IMR-90 (cell line): ENCODE measurements at regions not wholly inside any gene's neighbourhood (a gene's known extent, or its start where the extent isn't known, plus 50 kb on each side); places are given as distances from the start of the nearest gene placed in this dataset.

ENCODE experiments used
- ATAC-seq: fragments of 200-7000 bp; cut with Tn5 transposase; 2 replicates; pipeline ENCODE4 v1.9.1; 2020; ENCODE audit warnings: low read depth, mild to moderate bottlenecking, moderate library complexity
- BruUV-seq: library from RNA; stranded (reverse); fragments of 400-500 nt; replicated peaks from 2 replicates; lab custom pipeline; 2021; lab: Mats Ljungman, UMichigan
- CTCF ChIA-PET: fragments of 300-600 bp; formaldehyde crosslinking; extraction: SDS; loops from one replicate; lab custom pipeline; 2021; ENCODE audit warnings: antibody characterized with exemption; lab: Yijun Ruan, JAX
- POLR2A ChIA-PET: fragments of 300-600 bp; sonication (Branson Sonifier 250); formaldehyde crosslinking; loops from one replicate; lab custom pipeline; 2022; ENCODE audit warnings: antibody characterized with exemption; ENCODE audit not compliant: unreplicated experiment; lab: Charles Lee
- DNase-seq: peaks from one replicate; pipeline ENCODE4 v3.0.0; 2013
- H2AFZ ChIP-seq: replicated peaks from 2 replicates; pipeline ENCODE3; 2013; ENCODE audit warnings: low read length, mild to moderate bottlenecking; ENCODE audit not compliant: poor library complexity
- H2AK5ac ChIP-seq: 2 replicates; pipeline ENCODE4 v1.6.1; 2013; ENCODE audit warnings: low read depth, low read length, inconsistent platforms
- H2AK9ac ChIP-seq: replicated peaks from 2 replicates; pipeline ENCODE3; 2013; ENCODE audit warnings: mild to moderate bottlenecking, low read depth, low read length, moderate library complexity; ENCODE audit not compliant: poor library complexity
- H2BK120ac ChIP-seq: 2 replicates; pipeline ENCODE4 v1.6.1; 2013; ENCODE audit warnings: low read depth, low read length, inconsistent platforms
- H2BK15ac ChIP-seq: 3 replicates; pipeline ENCODE4 v1.6.1; 2013; ENCODE audit warnings: low read depth, low read length, inconsistent platforms
- H2BK20ac ChIP-seq: 2 replicates; pipeline ENCODE4 v1.6.1; 2013; ENCODE audit warnings: low read depth, mild to moderate bottlenecking, inconsistent platforms, low read length, moderate library complexity
- H2BK5ac ChIP-seq: 2 replicates; pipeline ENCODE4 v1.6.1; 2013; ENCODE audit warnings: mild to moderate bottlenecking, low read depth, low read length, inconsistent platforms; ENCODE audit not compliant: poor library complexity, severe bottlenecking
- H3K14ac ChIP-seq: replicated peaks from 2 replicates; pipeline ENCODE4 v1.6.1; 2013; ENCODE audit warnings: low read depth, low read length, inconsistent platforms
- H3K18ac ChIP-seq: 2 replicates; pipeline ENCODE4 v1.6.1; 2013; ENCODE audit warnings: low read depth, low read length, control low read depth
- H3K23ac ChIP-seq: 2 replicates; pipeline ENCODE4 v1.6.1; 2013; ENCODE audit warnings: low read depth, low read length, inconsistent platforms
- H3K27ac ChIP-seq: 2 replicates; pipeline ENCODE4 v1.5.1; 2013; ENCODE audit warnings: mild to moderate bottlenecking, control low read depth, low read length; ENCODE audit not compliant: insufficient read depth
- H3K27me3 ChIP-seq: 2 replicates; pipeline ENCODE4 v1.6.1; 2013; ENCODE audit warnings: low read length; ENCODE audit not compliant: control insufficient read depth, insufficient read depth
- H3K36me3 ChIP-seq: 2 replicates; pipeline ENCODE4 v1.6.1; 2013; ENCODE audit warnings: low read length, mixed read lengths; ENCODE audit not compliant: control insufficient read depth, insufficient read depth
- H3K4ac ChIP-seq: 2 replicates; pipeline ENCODE4 v1.6.1; 2013; ENCODE audit warnings: low read depth, low read length, inconsistent platforms
- H3K4me1 ChIP-seq: 2 replicates; pipeline ENCODE4 v1.6.1; 2013; ENCODE audit warnings: low read length, mixed read lengths; ENCODE audit not compliant: control insufficient read depth, insufficient read depth
- H3K4me2 ChIP-seq: 2 replicates; pipeline ENCODE4 v1.6.1; 2013; ENCODE audit warnings: low read depth, mild to moderate bottlenecking, control low read depth, low read length, moderate library complexity
- H3K4me3 ChIP-seq: 2 replicates; pipeline ENCODE4 v1.5.1; 2013; ENCODE audit warnings: low read depth, mild to moderate bottlenecking, control low read depth, low read length, moderate library complexity; ENCODE audit not compliant: insufficient read depth
- H3K56ac ChIP-seq: 2 replicates; pipeline ENCODE4 v1.6.1; 2013; ENCODE audit warnings: low read length, inconsistent platforms; ENCODE audit not compliant: insufficient read depth; ENCODE audit errors: extremely low read depth
- H3K79me1 ChIP-seq, 2 experiments: 2 replicates each; pipeline ENCODE4 v1.6.1; 2013; ENCODE audit warnings: low read length in 2 of 2, inconsistent platforms in 1 of 2, low read depth in 1 of 2
- H3K9ac ChIP-seq: 2 replicates; pipeline ENCODE4 v1.6.1; 2013; ENCODE audit warnings: low read depth, low read length, control low read depth
- H3K9me1 ChIP-seq: 2 replicates; pipeline ENCODE4 v1.6.1; 2013; ENCODE audit warnings: low read length, inconsistent platforms; ENCODE audit not compliant: insufficient read depth
- H3K9me3 ChIP-seq: 2 replicates; pipeline ENCODE4 v1.6.1; 2013; ENCODE audit warnings: low read length; ENCODE audit not compliant: control insufficient read depth, insufficient read depth
- H4K20me1 ChIP-seq: 2 replicates; pipeline ENCODE4 v1.6.1; 2013; ENCODE audit warnings: low read length, inconsistent platforms; ENCODE audit not compliant: insufficient read depth
- H4K5ac ChIP-seq: 2 replicates; pipeline ENCODE4 v1.6.1; 2013; ENCODE audit warnings: mild to moderate bottlenecking, low read depth, low read length, control low read depth
- H4K8ac ChIP-seq, 2 experiments: 2 replicates each; pipeline ENCODE4 v1.6.1; 2013; ENCODE audit warnings: low read depth in 2 of 2, low read length in 2 of 2, control low read depth in 1 of 2, inconsistent platforms in 1 of 2
- H4K91ac ChIP-seq: 2 replicates; pipeline ENCODE4 v1.6.1; 2013; ENCODE audit warnings: low read depth, low read length, inconsistent platforms; ENCODE audit not compliant: insufficient read depth
- MAFK ChIP-seq: IDR thresholded peaks from 2 replicates; pipeline ENCODE4 v1.6.1; 2012; ENCODE audit warnings: low read depth, low read length, improper control_type of control experiment
- SMC3 ChIP-seq: fragments of 150-350 bp; IDR thresholded peaks from 2 replicates; pipeline ENCODE4 v1.6.1; 2016; ENCODE audit warnings: low read depth, mild to moderate bottlenecking, antibody characterized with exemption, low read length, moderate library complexity
- dilution Hi-C: fragments of 300-500 bp; cut with HindIII; formaldehyde crosslinking; loops from one replicate; pipeline ENCODE4 v1.14.3; 2018; ENCODE audit warnings: low sequenced_read_pairs; ENCODE audit not compliant: unreplicated experiment
- in situ Hi-C: fragments of 300-500 bp; cut with MboI; formaldehyde crosslinking; loops from 3 replicates; pipeline ENCODE4 v1.14.3; 2019; ENCODE audit warnings: low sequenced_read_pairs, inconsistent platforms, mixed read lengths
- intact Hi-C: fragments of 100-400 bp; cut with micrococcal nuclease; formaldehyde crosslinking; loops from 2 replicates; pipeline ENCODE4 v1.10.0; 2022

DNA sequence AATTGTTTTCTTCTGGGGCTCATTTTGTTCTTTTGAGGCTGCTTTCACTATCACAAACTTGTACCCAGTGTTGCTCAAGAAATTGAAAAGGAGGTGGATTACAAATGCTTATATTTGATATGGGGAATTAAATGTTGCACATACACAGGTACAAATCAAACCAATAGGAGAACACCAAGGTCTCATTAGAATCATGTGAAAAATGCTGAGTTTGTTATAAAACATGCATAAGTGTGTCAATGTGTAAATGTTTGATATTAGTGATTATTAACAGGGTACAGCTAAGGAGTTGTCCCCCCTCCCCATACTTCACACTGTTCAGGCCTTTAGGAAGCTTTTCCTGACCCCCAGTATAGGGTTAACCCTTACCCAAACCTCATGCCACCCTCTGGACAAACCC lies 971.2 kb upstream of the SEL1L start:
- Histone ChIP-seq H2BK15ac (no peak overlapping the region), H3K36me3 (no peaks in the 10 kb centered on the region), H3K9me1 (no peaks in the 10 kb centered on the region), H2BK120ac (no peak overlapping the region), H2AK9ac (no peak overlapping the region), H3K9ac (no peak overlapping the region), H3K79me1 (no peaks in the 10 kb centered on the region), H2AFZ (no peak overlapping the region), H2BK20ac (no peak overlapping the region), H4K20me1 (no peaks in the 10 kb centered on the region), H2AK5ac (no peak overlapping the region), H3K27me3 (no peaks in the 10 kb centered on the region), H3K14ac (no peak overlapping the region), H4K8ac (no peak overlapping the region), H3K4ac (no peak overlapping the region), H3K18ac (no peak overlapping the region), H3K4me3 (no peak overlapping the region), H4K5ac (no peak overlapping the region), H2BK5ac (no peak overlapping the region), H3K27ac (no peak overlapping the region), H3K23ac (no peak overlapping the region), H3K9me3 (peaks cover 2% of the 10 kb centered on the region; the same call in 1 of the 2 replicates), H4K91ac (no peak overlapping the region), H3K4me1 (no peaks in the 10 kb centered on the region), H3K4me2 (no peak overlapping the region), H3K56ac (no peak overlapping the region)
- no peak for DNase-seq
- POLR2A ChIA-PET: no interaction called here
- no peak for ATAC-seq
- no peak for TF ChIP-seq SMC3
- TF ChIP-seq MAFK: peak; percentile 53
- intact Hi-C loops: no loop called here
- CTCF ChIA-PET: no interaction called here
- BruUV-seq: no TSS peak
- dilution Hi-C loops: no loop called here
- in situ Hi-C loops: no loop called here
